HG02970 (cell line): ENCODE measurements at regions not wholly inside any gene's neighbourhood (a gene's known extent, or its start where the extent isn't known, plus 50 kb on each side); places are given as distances from the start of the nearest gene placed in this dataset.

ENCODE experiments used
- ATAC-seq: cut with Tn5 transposase; IDR thresholded peaks from one replicate; pipeline ENCODE4 v1.9.1; 2021; ENCODE audit warnings: mild to moderate bottlenecking, moderate library complexity, moderate number of reproducible peaks; ENCODE audit not compliant: unreplicated experiment, low FRiP score

DNA sequence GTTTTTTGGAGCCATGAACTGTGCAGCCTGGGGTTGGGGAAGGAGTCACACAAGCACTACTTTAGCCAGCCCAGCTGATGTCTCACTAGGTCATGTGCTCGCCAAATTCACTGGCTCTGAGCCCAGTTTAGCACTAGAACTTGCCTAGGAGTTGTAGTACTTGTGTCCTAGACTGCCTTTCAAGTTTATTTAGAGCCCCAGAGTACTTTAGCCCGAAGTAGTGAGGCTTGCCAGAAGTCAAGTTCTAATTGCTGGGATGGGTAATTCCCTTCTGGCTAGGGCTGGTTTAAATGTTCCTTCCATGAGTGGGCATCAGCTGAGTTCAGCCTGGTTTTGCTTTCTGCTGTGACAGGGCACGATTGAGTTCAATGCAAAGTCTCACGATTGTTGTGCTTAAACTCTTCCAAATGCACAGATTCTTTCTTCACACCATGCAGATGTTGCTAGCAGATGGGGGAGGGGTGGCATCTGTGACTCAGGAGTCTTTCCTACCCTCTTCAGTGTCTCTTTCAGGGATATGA lies 228.2 kb upstream of the ZPLD1 start:
- no peak for ATAC-seq

DNA sequence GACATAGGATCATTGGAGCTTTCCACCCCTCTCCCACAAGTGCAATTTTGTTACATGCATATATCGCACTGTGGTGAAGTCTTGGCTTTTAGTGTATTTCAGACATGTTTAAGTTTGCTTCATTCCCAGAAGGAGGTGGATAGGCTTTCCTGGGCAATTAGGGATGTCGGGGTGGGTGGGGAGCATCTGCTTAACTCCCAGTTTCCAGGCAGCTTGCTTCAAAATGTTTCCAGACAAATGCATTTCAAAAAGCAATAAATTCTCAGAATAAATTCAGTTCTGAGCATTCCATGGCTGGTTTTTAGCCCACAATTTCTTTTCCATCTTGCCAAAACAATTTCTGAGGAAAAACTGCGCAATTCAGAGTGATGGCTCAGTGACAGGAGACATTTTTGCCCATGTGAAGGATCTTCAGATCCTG lies 227.7 kb upstream of the ZPLD1 start:
- ATAC-seq, result no peak

DNA sequence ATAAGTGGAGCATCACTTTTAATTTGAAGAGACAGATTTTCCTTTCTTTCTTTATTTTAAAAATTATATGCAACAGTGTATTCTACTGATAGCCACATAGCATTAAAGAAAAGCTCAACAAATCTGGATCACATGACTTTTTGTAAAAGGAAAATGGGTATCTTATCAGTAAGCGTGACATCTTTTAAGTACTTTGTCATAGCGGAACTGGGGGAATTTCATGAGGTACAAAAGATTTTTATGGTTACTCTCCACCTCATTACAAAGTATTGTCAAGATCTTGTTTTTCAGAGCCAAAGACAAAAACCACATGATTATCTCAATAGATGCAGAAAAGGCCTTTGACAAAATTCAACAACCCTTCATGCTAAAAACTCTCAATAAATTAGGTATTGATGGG lies 219.6 kb upstream of the ZPLD1 start:
- no peak for ATAC-seq

DNA sequence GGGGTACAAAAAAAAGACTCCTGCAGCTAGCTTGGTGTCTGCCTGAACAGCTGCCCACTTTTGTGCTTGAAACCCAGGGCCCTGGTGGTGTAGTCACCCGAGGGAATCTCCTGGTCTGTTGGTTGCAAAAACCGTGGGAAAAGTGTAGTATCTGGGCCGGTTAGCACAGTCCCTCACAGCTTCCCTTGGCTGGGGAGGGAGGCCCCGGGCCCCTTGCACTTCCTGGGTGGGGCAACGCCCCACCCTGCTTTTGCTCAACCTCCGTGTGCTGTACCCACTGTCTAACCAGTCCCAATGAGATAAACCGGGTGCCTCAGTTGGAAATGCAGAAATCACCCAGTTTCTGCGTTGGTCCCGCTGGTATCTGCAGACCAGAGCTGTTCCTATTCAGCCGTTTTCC lies 211.7 kb upstream of the ZPLD1 start:
- no peak for ATAC-seq

GRCh38 chr3:102224171-102224570 lies 210.6 kb upstream of the ZPLD1 start:
- ATAC-seq, result no peak

DNA sequence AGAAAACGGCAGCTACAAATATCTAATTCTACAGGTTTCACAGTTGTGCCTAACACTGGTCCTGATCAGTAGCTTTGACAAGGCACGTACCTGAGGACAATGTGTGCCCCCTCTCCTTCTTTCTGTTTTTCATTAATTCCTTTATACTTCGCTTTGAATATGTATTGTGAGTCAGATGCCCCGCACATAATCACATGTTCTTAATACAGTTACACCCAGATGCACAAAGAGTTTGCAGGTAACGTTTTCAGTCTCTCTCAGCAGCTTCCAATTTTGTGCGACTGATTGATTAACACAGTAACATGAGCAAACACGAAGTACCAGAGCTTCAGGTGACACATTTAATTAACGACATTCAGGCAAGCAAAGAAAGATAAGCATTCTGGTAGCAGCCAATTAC lies 209.8 kb upstream of the ZPLD1 start:
- ATAC-seq, result no peak

- ATAC-seq, result no peak
These were observed 209.2 kb upstream of the ZPLD1 start for GRCh38 chr3:102225407-102226132.

- ATAC-seq, result no peak
These were observed 208.4 kb upstream of the ZPLD1 start for GRCh38 chr3:102226463-102226862.

GRCh38 chr3:102229062-102229655 lies 205.7 kb upstream of the ZPLD1 start:
- no peak for ATAC-seq

DNA sequence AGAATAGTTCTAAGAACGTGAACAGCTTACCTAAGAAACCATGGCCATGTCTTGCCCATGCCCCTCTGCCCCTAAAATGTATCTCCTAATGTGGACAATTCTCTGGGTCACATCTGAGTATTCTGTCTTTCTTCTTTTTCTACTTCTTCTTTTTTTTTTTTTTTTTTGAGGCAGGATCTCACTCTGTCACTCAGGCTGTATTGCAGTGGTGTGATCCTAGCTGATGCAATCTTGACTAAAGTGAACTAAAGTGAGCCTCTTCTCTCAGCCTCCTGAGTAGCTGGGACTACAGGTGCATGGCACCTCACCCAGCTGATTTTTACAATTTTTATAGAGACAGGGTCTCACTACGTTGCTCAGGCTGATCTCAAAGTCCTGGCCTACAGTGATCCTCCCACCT lies 204.8 kb upstream of the ZPLD1 start:
- no peak for ATAC-seq

- ATAC-seq, result peak; percentile 85
These were observed 200.9 kb upstream of the ZPLD1 start for GRCh38 chr3:102233881-102234280.

- no peak for ATAC-seq
These were observed 199.1 kb upstream of the ZPLD1 start for GRCh38 chr3:102235679-102236078.

DNA sequence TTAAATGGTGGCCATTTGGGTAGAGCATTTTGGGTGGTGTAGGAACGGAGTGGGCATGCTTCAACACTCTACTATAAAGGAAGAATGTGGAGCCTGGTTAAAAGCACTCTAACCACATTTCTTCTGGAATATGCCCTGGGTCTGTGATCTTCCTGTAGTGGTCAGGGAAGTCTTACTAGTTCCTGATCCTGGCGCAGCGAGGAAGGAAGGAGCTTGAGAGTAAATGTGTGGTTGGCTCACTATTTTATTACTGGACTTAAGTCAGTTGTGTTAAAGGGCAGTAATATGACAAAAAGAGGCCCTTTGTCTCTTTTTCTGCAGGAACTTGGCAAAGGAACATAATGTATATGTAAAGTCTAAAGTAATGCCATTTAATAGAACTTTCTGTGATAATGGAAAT lies 197.6 kb upstream of the ZPLD1 start:
- no peak for ATAC-seq

- no peak for ATAC-seq
These were observed 197.0 kb upstream of the ZPLD1 start for GRCh38 chr3:102237838-102238237.

GRCh38 chr3:102238362-102238761 lies 196.5 kb upstream of the ZPLD1 start:
- no peak for ATAC-seq

- no peak for ATAC-seq
These were observed 194.1 kb upstream of the ZPLD1 start for GRCh38 chr3:102240720-102241119.

GRCh38 chr3:102248981-102249705 lies 185.7 kb upstream of the ZPLD1 start:
- ATAC-seq, result no peak

DNA sequence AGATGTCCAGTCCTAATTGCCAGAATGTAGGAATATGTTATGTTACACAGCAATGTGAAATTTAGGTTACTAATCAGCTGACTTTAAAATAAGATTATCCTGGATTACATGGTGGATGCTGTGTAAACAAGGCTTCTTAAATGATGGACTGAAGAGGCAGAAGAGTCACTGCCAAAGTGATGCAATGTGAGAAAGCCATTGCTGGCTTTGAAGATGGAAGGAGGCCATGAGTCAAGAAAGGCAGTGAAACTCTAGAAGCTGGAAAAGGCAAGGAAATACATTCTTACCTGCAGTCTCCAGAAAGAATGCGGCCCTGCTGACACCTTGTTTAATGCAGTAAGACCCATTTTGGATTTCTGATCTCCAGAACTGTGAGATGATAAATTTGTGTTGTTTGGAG lies 179.1 kb upstream of the ZPLD1 start:
- no peak for ATAC-seq

DNA sequence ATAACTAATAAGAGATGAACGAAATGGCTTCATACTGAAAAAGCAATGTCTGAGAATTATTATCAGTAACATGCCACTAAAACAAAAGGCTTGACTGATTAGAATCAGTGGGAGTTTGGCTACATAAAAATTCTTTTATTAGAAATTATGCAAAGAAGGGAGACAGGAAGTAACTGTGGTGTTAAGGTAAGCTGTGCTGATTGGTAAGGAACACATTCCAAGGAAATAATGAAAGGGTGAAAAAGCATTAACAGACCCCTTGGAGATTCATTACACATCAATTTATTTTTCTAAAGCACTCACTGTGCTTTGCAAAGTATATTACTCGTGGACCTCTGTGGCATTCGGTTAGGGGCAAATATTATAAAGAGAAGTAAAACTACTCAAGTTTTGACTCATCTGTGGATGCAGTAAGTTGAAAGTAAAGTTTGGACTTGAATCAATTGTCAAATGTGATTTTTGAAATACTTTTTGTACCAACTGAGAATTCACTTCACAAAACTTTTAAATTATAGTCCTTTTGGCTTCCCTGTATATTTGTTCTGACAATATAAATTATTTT lies 176.1 kb upstream of the ZPLD1 start:
- ATAC-seq, result no peak

DNA sequence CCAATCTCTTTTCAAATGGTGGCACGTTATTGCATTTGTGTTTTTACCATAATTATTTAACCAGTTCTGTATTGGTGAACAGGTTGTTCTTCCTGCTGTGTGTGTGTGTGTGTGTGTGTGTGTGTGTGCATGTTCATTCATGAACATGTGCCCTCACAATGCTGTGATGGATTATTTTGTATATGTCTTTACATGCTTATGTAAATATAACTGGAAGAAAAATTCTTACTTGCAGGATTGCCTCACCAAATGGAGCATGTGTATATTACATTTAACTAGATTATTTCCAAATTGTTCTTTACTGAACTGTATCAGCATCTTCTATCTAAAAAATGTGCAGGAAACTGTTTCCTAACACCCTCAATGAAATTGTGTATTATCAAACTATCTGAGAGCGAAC lies 175.2 kb upstream of the ZPLD1 start:
- no peak for ATAC-seq

DNA sequence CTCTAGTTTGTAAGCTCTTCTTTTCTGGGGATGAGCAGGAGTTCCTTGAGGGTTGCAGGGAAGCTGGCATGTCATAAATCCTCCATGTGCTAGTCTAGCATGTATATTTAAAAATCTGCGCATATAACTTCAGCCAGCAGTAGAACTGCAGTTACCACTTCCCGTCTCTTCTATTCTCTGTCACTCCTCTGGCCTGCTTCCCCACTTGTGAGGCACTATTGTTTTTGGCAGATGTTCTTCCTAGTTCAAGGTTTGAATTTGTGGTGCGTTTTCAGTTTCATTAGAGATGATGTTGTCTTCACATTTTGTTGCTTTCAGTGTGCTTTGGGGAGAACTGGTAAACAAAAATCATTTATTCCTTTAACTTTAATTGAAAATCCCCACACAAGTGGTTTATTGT lies 169.1 kb upstream of the ZPLD1 start:
- no peak for ATAC-seq
